COLO668 (cell line): ENCODE measurements at regions not wholly inside any gene's neighbourhood (a gene's known extent, or its start where the extent isn't known, plus 50 kb on each side); places are given as distances from the start of the nearest gene placed in this dataset.
"Not testable (repeated sequence)": the region's sequence is repeated elsewhere in the genome, so short reads cannot be mapped to it uniquely, and the experiment has no call there.

Source experiments
- DNase-seq: peaks from one replicate; lab custom pipeline; 2025; ENCODE audit not compliant: unreplicated experiment; lab: John Stamatoyannopoulos, UW

DNA sequence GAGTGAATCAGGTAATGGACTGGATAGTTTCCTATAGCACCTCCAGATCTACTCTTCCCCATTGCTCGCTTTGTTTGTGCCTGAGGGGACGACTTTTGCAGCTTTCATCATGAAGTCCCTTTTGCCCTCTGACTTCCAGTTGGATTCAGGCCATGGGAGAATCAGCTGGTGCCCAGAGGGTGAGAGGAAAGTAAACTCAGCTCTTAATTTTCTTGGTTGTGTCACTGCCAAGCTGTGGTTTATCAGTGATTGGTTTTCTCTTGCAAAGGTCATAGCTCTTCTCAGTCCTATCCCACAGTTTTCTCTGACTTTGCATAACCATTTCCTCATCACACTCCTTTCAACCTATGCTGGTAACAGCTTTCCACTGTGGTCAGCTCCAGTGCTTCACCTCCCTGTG is 200.1 kb downstream of the KCNJ2 start:
- DNase-seq = no peak

DNA sequence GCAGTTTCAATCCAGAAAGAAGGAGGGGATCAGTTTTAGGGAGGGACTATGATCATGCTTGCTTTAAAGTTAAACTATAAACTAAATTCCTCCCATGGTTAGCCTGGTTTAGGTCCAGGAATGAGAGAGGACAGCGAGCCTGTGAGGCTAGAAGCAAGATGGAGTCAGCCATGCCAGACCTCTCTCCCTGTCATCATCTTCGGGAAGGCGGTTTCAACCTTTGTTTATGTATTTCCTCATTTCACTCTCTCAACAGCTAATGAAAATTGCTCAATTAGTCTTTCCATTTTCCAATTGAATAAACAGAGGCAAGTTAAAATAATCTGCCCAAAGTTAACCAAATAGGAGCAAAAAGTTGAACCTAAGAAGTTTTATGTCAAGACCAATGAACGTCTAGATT is 201.5 kb downstream of the KCNJ2 start:
- no peak for DNase-seq

DNA sequence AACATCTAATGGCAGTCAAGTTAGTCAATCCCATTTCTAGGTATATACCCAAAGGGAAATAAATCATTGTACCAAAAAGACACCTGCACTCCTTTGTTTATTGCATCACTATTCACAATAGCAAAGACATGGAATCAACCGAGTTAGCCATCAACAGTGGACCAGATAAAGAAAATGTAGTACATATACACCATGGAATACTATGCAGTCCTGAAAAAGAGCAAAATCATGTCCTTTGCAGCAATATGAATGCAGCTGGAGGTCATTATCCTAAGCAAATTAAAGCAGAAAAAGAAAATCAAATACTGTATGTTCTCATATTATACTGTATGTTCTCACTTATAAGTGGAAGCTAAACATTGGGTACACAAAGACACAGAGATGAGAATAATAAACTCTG is 204.0 kb downstream of the KCNJ2 start:
- no peak for DNase-seq

DNA sequence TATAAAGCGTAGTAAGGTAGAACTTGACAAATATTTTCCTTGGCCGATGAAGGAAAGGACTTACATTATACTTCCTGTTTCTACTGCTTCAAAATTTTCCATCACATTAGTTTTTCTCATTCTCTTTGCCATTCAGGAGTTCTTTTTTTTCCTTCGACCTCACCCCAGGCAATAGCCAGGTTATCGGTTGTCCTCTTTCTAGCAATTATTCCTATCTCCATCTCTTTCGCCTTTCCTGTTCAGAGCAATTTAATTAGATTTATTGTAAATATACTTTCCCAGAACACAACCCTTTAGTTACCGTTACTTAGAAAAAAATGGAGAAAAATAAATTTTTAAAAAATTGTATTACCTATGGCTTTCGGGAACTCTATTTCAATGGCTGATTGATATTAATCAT is 205.2 kb downstream of the KCNJ2 start:
- no peak for DNase-seq

DNA sequence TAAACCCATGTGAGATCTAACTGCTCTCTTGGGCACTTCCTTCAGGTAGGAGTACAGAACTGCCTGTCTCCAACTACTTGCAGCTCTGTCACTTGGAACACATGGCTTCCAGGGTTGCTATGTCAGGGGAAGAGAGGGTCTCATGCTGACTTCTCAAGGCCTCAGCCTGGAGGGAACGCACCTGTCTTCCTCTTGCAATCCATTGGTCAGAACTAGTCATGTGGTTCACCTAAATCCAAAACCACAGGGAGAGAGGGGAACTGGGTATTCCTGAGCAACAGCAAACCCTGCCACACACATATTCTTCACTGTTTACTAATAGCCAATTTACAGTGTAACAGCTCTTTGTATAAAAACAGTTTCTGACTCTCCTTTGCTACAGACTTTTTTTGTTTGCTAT is 206.1 kb downstream of the KCNJ2 start:
- no peak for DNase-seq

DNA sequence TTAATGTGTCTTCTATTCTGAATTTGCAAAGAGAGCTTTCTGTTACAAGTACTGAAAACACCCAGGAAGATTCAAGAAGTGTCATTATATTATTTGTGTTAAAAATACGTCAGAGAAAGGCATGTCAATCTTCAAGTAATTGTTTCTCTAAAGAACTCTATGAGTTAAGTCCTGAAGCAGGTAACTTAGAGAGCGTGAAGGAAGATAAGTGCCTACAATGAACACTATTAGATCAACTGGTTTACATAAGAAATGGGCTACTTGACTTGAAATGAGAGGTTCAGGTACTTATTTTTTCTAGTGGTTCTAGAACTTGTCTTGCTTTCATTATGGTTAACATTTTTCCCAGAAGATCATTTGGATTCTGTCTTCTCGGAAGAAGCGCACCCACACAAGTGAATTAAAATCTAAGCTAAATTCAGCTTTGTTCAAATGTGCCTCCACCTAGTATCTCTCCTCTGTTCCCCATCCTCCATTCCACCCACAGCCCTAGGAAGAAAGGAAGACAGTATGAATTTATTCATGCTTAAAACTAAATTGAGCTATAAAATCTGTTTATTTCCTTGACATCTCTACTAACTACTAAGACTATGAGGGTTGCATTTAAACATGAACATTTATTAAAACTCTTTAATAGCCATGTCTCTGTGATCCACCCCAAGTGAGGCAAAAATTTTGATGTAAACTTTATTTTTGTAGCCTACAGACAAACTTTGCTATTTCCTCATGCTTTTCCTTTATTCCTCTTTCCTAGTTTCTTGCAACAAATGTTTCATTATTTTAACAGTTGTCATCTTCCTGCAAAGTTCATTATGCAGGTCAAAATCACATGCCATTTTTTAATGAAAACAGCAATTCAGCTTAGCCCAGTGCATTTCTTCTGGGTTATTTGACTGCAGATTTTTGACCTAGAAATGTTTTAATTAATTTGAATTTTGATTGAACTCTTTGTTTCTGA is 206.8 kb downstream of the KCNJ2 start:
- no peak for DNase-seq

DNA sequence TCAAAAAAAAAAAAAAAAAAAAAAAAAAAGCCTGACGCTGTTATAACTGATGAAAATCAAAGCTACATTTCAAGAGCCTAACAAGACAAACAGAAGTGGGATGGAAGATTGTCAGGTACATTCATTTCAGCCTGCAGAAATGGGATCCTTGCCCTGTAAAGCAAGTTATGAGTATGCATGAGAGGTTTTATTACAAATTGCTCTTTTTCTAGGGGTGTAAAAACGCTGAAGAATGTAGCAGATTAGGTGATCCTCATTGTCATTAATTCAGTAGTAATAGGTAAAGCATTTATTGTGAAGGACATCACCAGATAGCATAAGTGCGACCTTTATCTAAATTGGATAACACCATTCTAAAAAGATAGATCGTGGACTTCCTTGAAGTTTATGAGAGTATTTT is 208.3 kb downstream of the KCNJ2 start:
- DNase-seq = no peak

DNA sequence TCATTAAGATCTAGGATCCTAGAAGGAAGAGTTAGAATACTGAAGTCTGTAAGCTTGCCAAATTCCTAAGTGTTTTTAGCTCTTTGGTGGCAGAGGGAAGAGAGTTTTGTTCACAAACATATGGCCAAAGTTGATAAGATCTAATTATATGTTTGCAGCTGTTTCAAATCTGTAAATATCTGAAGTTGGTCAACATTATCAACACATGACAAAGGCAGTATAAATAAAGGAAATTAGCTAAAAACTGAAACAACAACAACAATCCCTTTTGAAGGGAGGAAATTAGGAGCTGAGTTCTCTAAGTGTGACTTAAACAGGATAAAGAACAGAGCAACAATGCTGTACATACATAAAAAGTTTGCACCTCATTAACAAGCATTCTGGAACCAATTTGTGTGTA is 208.7 kb downstream of the KCNJ2 start:
- DNase-seq = no peak

DNA sequence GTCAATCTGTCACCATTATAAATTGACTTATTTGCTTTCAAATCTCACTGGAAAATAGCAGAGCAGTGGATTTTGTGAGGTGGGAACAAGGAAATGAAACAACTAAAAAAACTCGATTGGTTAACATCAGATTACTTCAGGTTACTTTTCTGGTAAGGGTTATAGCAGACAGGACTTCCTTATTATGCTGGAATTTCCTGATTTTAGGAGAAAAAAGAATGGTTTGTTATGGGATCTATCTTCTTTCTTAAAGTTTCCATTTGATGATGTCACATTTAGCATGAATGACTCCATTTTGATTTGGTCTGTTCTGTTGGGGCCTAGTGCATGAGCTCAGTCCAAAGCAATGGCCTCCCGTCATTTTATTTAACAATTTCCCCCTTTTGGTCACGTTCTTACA is 210.6 kb downstream of the KCNJ2 start:
- no peak for DNase-seq

DNA sequence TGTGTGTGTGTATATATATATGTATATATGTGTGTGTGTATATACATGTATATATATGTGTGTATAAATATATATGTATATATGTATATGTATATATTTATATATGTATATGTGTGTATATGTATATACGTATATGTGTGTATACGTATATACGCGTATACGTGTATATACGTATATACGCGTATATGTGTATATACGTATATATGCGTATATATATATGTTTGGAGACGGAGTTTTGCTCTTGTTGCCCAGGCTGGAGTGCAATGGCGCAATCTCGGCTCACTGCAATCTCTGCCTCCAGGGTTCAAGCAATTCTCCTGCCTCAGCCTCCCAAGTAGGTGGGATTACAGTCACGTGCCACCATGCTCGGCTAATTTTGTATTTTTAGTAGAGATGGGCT is 212.6 kb downstream of the KCNJ2 start:
- DNase-seq = not testable (repeated sequence)

DNA sequence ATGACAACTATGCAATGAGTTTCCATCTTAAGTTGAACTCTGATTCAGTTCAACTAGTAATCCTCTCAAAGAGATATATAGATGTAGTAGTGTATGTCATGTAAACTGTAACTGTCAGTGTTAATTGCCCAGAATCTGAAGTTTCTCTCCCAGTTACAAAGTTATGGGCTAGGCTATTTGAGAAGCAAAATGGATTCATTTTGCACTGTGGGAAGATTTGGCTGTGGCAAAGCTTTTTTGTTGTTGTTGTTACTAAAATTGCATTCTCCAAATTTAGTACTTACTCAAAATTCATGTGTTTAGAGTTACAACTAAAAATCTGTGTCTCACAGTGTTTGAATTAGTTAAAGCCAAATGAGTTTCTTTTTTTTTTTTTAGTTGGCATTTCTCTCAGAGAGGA is 219.0 kb downstream of the KCNJ2 start:
- no peak for DNase-seq

DNA sequence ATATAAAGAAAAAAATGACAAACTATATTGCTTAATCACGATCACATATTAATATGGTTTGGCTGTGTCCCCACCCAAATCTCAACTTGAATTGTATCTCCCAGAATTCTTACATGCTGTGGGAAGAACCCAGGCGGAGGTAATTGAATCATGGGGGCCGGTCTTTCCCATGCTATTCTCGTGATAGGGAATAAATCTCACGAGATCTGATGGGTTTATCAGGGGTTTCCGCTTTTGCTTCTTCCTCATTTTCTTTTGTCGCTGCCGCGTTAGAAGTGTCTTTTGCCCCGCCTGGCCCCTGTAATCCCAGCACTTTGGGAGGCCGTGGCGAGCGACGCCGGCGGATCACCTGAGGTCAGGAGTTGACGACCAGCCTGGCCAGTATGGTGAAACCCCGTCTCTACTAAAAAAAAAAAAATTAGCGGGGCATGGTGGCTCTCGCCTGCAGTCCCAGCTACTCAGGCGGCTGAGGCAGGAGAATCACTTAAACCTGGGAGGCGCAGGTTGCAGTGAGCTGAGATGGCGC is 220.0 kb downstream of the KCNJ2 start:
- DNase-seq = not testable (repeated sequence)

DNA sequence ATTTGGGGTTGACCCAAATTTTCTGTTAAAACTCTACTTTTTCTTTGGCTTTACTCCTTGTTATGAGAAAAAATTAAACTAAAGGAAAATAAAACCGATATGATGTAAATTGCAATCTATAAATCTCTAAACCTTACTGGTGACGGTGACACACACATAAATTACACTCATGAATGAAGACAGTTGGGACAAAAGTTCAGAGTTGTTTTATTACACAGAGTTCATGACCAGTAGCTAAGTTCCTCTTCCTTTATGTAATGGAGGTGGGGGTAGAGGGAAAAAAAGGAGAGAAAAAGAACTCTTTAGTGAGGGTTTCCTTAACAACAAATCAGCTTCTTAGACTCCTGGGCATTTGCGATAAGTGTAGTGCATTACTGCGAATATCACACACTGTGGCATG is 220.7 kb downstream of the KCNJ2 start:
- no peak for DNase-seq

DNA sequence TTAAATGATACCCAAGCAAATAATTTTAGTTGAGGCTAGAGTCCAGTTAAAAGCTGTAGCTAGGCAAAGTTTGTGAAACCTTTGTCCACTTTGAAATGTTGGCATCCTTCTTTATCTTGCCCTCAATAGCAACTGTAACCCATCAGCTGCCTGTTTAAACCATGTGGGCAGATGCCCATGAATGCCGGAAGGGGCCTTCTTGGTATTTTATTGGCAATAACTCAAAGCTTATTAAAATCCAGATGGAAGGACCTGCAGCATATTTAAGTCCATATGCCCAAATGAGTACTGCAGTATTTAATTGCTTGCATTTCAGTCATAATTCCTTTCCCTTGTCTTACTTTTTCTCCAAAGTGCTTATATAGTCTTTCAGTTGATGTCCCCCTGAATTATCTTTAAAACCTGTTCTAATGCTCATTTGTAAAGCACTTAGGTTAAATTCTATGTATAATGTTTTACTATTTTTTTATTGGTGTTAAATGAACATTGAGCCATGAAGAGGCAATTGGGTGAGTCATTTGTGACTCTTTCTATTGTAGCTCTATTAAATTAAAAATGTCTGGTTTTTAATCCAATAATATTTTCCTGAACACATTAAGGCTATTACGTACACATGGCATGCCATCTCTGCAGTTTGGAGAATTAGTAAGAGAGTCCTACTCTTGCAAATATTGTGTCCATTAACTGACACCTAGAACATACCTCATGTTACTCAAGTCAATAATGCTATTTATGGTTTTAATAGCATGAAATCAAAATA is 225.3 kb downstream of the KCNJ2 start:
- no peak for DNase-seq

DNA sequence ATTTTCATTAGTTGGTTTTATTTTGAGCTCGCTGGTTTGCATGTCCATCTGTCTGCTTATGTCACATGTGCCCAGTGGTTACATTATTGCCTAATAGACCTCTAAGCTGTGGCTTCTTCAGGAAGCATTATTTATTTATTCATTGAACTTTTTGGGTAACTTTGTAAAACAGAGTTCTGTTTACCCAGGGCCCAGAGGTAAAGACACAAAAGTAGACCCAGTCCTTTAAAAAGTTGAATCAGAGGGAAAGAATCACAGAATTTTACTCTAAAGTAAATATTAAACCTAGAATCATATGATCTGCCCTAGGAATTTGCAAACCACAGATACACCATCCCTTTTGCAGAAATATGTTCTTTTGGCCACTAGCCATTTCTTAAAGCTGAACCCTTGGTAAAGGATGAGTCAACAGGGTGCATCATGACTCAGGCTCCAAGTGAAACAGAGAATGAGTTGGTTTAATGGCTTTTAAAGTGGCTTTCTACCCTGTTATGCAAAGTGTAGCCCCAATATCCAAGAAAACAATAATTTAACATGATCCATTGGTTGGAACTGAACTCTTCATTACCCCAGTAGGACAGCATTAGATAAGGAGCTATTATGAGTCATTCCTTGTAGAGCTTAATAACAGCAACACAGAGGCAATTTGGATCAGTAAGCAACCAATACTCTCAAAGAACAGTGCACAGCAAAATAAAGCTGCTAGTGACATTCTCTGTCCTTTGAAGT is 236.3 kb downstream of the KCNJ2 start:
- DNase-seq = no peak

DNA sequence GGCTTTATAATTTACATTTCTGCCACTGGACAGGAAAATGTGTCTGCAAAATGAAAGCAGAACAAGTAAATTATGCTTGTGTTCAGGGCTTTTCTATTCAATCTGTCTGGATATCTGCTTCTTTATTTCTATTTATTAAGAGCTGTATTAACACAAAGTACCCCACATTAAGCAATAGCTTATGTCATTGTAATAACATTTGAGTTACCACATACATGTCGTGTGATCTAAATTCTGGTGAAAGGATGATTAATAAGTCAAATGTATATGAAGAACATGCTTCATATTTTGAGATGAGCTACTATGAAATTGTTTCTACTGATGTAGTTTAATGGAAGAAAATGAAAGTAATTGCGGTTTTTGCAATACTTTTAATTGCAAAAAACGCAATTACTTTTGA is 238.2 kb downstream of the KCNJ2 start:
- DNase-seq = no peak

DNA sequence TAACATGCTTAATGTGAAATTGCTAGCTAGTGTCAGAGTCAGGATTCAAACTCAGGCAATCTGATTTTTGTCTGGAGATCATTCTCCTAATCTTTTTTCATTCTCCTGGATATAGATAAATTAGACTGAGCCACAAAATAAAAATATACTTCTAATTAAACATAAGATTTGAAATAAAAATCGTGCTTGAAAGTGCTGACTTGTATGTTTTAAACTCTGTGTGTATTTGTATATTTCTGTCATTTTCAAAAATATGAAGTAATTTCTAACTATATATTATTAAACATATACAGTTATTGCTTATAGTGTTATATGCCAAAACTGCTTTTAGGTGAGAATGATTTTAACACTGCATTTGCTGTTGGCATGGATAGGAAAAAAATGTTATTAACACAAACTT is 239.4 kb downstream of the KCNJ2 start:
- DNase-seq = no peak

DNA sequence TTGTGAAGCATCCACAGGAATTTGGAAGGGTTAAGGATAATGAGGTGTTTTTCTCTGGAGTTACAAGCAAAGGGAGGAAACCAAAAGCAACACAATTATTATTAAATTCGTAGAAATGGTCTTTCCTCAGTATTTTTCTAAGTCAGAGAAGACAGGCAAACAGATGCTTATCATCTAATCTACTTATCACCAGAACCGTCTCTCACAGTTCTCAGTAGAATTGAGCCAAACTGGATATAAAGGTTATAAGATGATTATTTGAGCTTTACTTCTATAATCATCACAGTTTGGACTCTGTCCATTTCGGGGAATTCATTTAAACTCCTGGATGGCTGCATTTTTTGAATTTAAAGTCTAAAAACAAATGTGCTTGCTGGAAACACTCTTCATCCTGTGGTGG is 245.0 kb downstream of the KCNJ2 start:
- no peak for DNase-seq

DNA sequence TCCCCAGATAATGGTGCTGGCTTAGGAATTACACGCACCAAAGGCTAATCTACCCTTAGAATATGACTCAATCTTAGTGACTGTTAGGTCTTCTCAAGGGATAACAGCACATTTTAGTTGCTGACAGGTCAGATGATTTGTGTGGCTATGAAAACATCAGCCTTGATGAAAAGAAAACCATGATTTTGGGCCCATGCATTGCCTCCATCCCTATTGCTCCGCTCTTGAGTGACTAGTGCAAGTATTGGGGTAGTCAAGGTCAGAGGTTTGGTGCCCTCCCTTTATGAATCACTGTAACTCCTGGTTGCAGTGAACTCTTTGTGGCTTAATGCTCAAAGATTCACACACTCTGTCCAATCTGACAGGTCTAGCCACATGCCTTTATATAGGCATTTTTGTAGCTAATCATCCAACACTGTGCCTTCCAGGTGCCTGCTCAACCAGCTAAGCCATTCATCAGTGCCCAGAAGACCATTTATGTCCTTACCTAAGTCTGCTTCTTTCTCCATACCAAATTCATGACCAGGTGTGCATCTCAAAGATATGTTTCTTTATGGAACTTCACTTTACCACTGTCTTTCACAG is 251.6 kb downstream of the KCNJ2 start:
- DNase-seq = no peak

DNA sequence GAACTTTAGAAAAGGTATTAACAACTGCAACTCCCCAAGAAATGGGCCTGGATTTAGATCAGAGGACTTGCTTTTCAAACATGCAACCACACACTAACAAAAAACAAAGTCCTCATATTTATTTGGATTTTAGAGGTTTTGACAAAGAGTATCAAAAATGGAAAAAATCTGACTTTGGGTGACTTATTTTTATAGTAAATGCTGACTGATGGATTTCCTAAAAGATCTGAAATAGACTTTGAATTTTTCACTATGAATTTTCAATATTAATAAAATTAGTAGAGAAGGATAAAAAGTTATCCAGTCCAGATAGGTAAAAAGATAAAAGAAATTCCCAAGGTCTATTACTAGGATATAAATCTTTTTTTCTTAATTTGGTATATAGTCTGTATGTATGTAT is 253.5 kb downstream of the KCNJ2 start:
- DNase-seq = no peak

DNA sequence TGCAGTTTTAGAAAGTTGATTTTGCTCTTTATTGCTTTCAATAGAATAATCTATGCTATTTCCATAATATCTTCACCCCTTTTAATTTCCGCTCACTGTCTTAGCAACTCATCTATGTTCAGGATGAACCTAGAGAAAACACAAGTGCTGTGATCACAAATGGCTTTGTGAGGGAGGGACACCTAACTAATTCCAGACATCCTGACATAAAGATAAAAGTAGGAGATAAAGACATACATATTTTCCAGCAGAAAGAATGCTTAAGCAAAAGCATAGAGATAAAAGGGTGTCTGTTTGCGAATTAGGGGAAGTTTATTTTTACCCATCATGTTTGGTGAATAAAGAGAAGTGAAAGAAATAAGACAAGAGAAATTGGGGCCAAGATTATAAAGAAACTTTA is 254.2 kb downstream of the KCNJ2 start:
- DNase-seq = no peak
